ENCODE measurements at regions not wholly inside any gene's neighbourhood (a gene's known extent, or its start where the extent isn't known, plus 50 kb on each side); places are given as distances from the start of the nearest gene placed in this dataset.
A peak's percentile ranks its signal among the peaks of the same experiment; 100 is the strongest.

DNA sequence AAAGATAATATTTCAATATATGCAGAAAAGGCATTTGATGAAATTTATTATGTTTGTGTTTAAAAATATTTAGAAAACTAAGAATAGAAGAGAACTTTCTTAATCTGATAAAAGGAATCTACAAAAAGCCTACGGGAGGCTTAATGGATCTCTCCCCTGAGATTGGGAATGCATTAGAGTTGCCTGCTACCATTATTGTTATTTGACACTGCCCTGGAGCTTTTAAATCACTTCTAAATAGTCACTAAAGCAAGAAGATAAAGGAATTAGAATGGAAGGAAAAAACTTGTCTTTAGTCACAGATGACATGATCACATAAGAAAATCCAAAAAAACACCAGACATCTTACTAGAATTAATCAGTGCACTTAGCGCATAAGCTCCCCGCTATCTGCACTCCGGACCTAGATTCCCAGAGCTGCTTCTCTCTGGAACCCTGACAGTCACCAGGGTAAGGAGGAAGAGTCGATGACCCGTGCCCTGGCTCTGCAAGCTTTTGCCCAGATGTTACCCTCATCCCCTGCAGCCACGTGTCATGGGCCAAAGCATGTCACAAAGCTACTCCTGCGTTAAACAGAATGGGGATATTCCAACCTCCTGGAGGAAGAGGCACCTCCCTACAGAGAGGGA, 97.1 kb downstream of the MINAR1 start:
- TF ChIP-seq, protein P1, sequence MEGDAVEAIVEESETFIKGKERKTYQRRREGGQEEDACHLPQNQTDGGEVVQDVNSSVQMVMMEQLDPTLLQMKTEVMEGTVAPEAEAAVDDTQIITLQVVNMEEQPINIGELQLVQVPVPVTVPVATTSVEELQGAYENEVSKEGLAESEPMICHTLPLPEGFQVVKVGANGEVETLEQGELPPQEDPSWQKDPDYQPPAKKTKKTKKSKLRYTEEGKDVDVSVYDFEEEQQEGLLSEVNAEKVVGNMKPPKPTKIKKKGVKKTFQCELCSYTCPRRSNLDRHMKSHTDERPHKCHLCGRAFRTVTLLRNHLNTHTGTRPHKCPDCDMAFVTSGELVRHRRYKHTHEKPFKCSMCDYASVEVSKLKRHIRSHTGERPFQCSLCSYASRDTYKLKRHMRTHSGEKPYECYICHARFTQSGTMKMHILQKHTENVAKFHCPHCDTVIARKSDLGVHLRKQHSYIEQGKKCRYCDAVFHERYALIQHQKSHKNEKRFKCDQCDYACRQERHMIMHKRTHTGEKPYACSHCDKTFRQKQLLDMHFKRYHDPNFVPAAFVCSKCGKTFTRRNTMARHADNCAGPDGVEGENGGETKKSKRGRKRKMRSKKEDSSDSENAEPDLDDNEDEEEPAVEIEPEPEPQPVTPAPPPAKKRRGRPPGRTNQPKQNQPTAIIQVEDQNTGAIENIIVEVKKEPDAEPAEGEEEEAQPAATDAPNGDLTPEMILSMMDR (IDR thresholded peaks at IDR 0.05; ENCODE audit: poor library complexity, severe bottlenecking), result no peak
- Histone ChIP-seq H3K9me3 (ENCODE audit: severe bottlenecking) (no peaks in the 10 kb centered on the region), H3K4me3 (ENCODE audit: severe bottlenecking) (no peak overlapping the region), H3K27ac (ENCODE audit: poor library complexity, severe bottlenecking) (no peak overlapping the region), H3K36me3 (ENCODE audit: low read depth) (no peaks in the 10 kb centered on the region), H3K27me3 (ENCODE audit: insufficient read depth, poor library complexity, severe bottlenecking) (peaks cover 26% of the 10 kb centered on the region), H3K4me1 (ENCODE audit: insufficient read depth, poor library complexity, severe bottlenecking) (no peaks in the 10 kb centered on the region)
- ATAC-seq (ENCODE audit: low read depth), result no peak
- no peak for DNase-seq (ENCODE audit: low spot score)

DNA sequence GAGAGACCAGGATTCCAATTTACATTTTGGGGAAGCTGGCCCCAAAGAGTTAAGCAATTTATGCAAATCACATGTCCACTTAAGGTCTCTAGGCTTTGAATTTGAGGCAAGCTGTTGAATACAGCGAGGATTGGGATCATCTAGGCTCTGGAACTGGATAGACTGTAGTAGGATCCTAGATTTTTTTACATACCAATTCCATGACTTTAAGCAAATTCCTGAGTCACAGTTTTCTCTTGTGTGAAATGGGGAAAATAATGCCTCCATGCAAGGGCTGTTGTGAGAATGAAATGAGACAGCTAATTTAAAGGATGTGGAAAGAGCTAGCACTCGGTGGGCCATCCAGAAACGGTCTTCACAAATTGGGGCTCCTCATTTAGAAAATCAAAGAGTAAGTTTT, 103.4 kb downstream of the MINAR1 start:
- no peak for DNase-seq (ENCODE audit: low spot score)
- Histone ChIP-seq H3K4me3 (ENCODE audit: severe bottlenecking) (no peak overlapping the region), H3K36me3 (ENCODE audit: low read depth) (no peaks in the 10 kb centered on the region), H3K9me3 (ENCODE audit: severe bottlenecking) (no peaks in the 10 kb centered on the region), H3K4me1 (ENCODE audit: insufficient read depth, poor library complexity, severe bottlenecking) (no peaks in the 10 kb centered on the region), H3K27me3 (ENCODE audit: insufficient read depth, poor library complexity, severe bottlenecking) (peaks cover 14% of the 10 kb centered on the region), H3K27ac (ENCODE audit: poor library complexity, severe bottlenecking) (no peak overlapping the region)
- ATAC-seq (ENCODE audit: low read depth), result 0 out of 3 replicates have a peak, but pooled peaks have one; percentile 13
- TF ChIP-seq, protein P1 (IDR thresholded peaks at IDR 0.05; ENCODE audit: poor library complexity, severe bottlenecking), result no peak

DNA sequence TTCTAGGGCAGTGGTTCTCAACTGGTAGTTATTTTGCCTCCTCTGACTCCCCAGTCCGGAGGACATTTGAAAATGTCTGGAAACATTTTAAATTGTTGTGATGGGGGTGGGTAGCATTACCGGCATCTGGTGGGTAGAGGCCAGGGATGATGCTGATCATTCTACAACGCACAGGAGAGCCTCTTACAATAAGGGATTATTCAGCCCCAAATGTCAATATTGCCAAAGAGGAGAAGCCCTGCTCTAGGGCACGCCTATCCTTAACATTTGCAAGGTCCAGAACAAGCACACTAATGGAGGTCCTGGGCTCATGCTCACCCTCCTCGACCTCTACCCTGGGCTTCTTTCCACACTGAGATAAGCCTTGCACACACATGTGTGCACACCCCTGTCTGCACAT, 106.4 kb downstream of the MINAR1 start:
- Histone ChIP-seq H3K36me3 (ENCODE audit: low read depth) (no peaks in the 10 kb centered on the region), H3K27me3 (ENCODE audit: insufficient read depth, poor library complexity, severe bottlenecking) (no peaks in the 10 kb centered on the region), H3K9me3 (ENCODE audit: severe bottlenecking) (no peaks in the 10 kb centered on the region), H3K4me3 (ENCODE audit: severe bottlenecking) (no peak overlapping the region), H3K27ac (ENCODE audit: poor library complexity, severe bottlenecking) (no peak overlapping the region), H3K4me1 (ENCODE audit: insufficient read depth, poor library complexity, severe bottlenecking) (no peaks in the 10 kb centered on the region)
- TF ChIP-seq, protein P1 (IDR thresholded peaks at IDR 0.05; ENCODE audit: poor library complexity, severe bottlenecking), result no peak
- ATAC-seq (ENCODE audit: low read depth) (no peak), DNase-seq (ENCODE audit: low spot score) (no peak)

DNA sequence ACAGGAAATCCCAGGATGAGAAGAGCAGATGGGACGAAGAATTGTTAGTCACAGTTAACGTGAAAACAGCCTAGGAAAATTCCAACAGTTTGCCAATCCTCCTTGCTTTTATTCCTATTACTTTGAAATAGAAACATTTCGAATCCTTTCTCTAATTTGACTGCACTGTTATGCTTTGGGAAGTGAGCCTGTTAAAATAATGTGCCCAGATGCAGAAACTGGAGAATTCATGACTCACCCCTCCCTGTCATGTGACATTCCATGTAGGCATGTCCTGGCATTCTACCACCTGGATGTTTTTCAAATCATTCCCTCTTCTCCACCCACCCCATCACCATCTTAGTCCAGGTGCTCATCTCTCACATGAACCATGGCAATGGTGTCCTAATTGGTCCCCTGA, 107.3 kb downstream of the MINAR1 start:
- Histone ChIP-seq H3K27me3 (ENCODE audit: insufficient read depth, poor library complexity, severe bottlenecking) (no peaks in the 10 kb centered on the region), H3K4me3 (ENCODE audit: severe bottlenecking) (no peak overlapping the region), H3K4me1 (ENCODE audit: insufficient read depth, poor library complexity, severe bottlenecking) (no peaks in the 10 kb centered on the region), H3K27ac (ENCODE audit: poor library complexity, severe bottlenecking) (no peak overlapping the region), H3K36me3 (ENCODE audit: low read depth) (no peaks in the 10 kb centered on the region), H3K9me3 (ENCODE audit: severe bottlenecking) (no peaks in the 10 kb centered on the region)
- ATAC-seq (ENCODE audit: low read depth), result peak; percentile 45; the same call in 2 of the 3 replicates
- TF ChIP-seq, protein P1 (IDR thresholded peaks at IDR 0.05; ENCODE audit: poor library complexity, severe bottlenecking), result no peak
- no peak for DNase-seq (ENCODE audit: low spot score)

DNA sequence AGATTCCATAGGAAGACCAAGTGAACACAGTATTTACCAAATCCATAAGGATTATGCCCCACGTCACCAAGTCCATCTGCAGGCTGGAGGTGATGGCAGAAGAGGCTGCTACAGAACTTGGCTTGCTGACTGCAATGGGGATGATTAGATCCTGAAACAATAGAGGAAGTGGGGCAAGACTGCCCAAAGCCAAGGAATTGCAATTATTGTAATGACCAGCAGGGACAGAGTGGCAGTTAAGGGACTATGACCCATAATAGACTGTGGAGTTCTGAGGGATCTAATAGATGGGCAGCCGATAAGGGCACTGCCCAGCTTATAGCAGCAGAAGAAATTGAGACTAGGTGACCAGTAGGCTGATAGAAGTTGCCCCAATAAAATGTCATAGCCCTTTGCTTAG, 108.4 kb downstream of the MINAR1 start:
- Histone ChIP-seq H3K36me3 (ENCODE audit: low read depth) (no peaks in the 10 kb centered on the region), H3K27ac (ENCODE audit: poor library complexity, severe bottlenecking) (no peak overlapping the region), H3K9me3 (ENCODE audit: severe bottlenecking) (no peaks in the 10 kb centered on the region), H3K27me3 (ENCODE audit: insufficient read depth, poor library complexity, severe bottlenecking) (no peaks in the 10 kb centered on the region), H3K4me3 (ENCODE audit: severe bottlenecking) (no peak overlapping the region), H3K4me1 (ENCODE audit: insufficient read depth, poor library complexity, severe bottlenecking) (no peaks in the 10 kb centered on the region)
- TF ChIP-seq, protein P1 (IDR thresholded peaks at IDR 0.05; ENCODE audit: poor library complexity, severe bottlenecking), result no peak
- no peak for DNase-seq (ENCODE audit: low spot score)
- ATAC-seq (ENCODE audit: low read depth), result no peak
